NCI-H460 (cell line): ENCODE measurements at regions not wholly inside any gene's neighbourhood (a gene's known extent, or its start where the extent isn't known, plus 50 kb on each side); places are given as distances from the start of the nearest gene placed in this dataset.
"Not testable (repeated sequence)": the region's sequence is repeated elsewhere in the genome, so short reads cannot be mapped to it uniquely, and the experiment has no call there.

Source experiments
- DNase-seq: peaks from one replicate; pipeline ENCODE4 v3.0.0-alpha.2; 2016; ENCODE audit warnings: low read depth; ENCODE audit errors: extremely low read depth

DNA sequence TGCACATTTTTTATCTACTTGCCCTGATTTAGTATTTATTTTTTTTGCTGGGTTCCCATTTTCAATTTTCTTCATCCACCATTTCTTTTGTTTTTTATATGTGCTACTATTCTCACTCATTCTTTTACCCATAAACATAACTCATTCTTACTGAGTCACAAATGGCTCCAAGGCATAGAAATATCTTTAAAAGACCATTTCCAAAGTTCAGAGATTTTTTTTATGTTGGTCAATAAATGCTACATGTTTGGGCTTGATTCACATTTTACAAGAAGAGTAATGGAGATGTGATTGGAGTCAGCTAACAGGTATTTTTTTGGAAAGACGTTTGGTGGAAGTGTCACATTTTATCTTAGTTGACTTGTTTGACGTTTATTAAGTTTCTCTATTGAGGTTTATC lies 1303.2 kb upstream of the LRRTM3 start:
- DNase-seq, result no peak

DNA sequence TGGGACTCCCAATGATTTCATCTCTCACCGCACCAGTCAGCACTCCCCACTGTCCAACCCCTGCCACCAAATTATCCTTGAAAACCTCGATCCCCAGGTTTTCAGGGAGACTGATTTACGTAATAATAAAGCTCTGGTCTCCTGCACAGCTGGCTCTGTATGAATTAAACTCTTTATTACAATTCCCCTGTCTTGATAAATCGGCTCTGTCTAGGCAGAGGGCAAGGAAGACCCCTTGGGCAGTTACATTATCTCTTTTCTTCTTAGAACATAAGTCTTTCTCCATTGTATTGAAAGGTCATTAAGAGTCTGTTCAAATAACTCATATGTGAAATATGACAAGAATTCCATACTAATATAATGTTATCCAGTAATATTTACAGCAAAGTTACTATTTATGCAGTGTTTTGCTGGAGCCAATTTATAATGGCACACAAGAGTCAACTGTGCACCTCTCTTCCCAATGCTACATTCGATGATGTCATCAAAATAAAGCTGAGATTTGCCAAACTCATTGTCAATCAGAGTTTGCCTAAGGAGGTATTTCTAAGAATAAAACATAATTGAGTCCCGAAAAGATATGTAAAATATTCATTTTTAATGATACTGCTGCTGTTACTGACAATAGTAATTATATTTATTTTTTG lies 1297.2 kb upstream of the LRRTM3 start:
- no peak for DNase-seq

DNA sequence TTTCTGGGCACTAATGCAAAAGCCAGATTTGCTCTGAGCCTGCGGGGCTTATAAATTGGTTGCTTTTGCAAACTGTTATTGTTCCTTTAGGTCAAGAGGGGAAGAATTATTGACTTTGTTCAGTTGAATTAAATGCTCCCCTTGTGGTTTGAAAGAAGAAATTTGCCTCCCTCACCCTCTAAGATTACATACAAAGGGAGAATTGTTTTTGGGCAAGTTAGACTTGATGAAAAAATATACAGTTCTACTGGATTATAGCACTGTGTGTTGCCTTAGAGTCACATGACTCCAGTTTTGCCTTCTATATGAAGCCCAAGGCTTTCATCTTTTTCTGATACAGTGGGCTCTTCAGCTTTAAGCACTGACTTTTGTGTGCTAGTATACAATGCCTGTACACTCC lies 1265.8 kb upstream of the LRRTM3 start:
- no peak for DNase-seq

DNA sequence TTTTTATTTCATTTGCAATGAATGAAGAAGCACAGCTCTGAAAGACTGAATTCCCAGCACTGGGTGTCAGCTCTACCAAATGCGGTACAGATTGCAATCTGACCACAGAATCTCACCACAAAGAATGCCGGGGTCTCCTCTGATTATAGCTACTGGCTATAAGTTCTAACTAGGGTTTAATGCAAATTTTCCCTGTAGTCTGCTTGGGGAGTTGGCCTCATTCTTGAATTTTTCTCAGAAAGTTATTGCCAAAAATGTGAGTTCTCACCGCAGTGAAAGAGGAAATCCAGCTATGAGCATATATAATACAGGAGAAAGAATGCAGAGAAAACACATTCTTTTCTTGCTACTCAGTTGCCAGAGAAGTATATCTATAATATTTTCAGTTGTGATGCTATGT lies 1255.7 kb upstream of the LRRTM3 start:
- no peak for DNase-seq

DNA sequence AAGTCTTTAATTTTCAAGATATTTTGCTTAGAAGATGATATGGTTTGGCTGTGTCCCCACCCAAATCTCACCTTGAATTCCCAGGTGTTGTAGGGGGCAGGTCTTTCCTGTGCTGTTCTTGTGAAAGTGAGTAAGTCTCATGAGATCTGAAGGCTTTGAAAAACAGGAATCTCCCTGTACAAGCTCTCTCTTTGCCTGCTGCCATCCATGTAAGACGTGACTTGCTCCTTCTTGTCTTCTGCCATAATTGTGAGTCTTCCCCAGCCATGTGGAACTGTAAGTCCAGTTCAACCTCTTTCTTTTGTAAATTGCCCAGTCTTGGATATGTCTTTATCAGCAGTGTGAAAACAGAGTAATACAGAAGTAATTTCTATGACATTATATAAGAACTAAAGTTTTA lies 1255.2 kb upstream of the LRRTM3 start:
- not testable (repeated sequence) for DNase-seq

DNA sequence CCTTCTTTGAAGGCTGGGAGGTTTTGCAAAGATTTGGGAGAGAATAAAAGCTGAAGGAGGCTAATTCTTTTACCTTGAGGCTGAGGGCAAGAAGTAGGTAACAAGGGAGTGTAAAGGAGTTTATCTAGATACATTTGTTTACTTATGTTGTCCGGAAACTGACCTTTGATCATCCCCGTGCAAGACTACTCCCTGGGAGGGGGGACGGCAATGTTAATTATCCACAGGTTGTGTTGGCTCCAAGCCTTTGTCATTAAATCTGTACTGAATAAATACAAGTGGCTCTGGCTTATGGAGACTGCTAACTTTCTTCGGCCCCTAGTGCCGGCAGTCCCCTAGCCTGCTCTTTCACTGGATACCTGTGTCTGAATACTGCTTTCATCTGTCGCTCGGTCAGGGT lies 1250.6 kb upstream of the LRRTM3 start:
- no peak for DNase-seq

DNA sequence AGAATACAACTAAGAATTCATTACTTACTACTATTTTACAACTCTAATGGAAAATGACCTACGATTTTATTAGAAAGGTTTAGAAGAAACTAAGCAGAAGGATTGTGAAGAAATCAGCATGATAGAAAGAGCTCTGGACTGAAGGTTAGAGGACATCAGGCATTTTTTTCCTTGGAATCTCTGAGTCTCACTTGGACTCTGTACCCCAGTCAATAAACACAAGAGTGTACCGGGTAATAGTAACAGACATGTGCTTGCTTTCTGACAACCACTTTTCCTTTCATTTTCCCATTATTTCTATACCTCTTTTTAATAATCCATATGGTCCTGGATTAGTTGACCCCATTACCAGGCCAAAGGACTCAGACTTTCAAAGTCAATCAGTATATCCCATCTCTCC lies 1240.9 kb upstream of the LRRTM3 start:
- no peak for DNase-seq

DNA sequence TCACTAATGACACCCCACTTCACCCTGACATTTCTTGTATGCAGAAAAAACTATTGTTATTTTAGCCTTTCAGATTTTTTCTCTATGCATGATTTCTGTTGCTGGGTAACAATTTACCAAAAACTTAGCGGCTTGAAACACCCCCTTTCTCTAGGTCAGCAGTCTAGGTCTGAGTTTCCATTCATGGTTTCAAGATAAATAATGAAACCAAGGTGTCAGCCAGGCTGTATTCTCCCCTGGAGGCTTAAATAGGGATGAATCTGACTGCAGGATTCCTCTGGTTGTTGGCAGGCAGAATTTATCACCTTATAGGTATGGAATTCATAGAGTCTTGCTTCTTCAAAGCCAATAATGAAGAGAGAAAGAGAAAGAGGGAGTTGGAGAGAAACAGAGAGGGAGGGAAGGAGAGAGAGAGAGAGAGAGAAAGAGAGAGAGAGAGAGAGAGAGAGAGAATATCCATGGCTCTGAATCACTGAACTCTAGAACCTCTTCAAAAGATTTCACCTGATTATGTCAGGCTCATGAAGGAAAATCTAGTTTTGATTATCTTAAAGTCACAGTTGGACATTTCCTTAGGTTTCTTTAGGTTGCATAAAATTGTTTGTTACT lies 1224.6 kb upstream of the LRRTM3 start:
- no peak for DNase-seq

DNA sequence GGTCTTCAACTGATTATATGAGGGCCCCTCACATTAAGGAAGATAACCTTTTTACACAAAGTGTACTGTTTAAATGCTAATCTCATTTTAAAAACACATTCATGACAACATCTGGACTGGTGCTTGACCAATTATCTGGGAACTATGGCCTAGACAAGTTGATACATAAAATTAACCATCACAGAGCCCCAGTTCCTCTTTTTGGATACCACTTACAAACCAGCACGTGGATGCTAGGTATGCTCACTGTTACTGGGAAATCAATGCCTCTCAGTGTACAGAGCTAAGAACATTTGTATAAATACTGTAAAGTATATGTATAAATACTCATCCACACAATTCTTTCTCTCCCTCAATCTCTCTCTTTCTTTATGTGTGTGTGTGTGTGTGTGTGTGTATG lies 1217.8 kb upstream of the LRRTM3 start:
- DNase-seq, result no peak

DNA sequence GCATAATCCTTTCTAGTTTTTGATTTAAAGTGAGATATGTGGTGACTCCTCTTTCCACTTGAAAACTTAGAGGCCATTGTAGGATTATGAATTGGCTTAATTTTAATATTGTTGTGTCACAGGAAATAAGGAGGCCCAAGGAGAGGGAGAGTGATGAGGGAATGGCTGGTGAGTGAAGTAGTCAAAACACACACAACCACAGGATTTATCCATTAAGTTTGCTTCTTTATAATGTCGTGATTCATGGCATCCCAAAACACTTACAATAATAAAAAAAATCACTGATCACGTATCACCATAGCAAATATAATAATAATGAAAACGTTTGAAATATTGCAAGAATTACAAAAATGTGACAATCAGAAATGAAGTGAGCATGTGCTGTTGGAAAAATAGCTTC lies 1215.5 kb upstream of the LRRTM3 start:
- DNase-seq, result no peak

DNA sequence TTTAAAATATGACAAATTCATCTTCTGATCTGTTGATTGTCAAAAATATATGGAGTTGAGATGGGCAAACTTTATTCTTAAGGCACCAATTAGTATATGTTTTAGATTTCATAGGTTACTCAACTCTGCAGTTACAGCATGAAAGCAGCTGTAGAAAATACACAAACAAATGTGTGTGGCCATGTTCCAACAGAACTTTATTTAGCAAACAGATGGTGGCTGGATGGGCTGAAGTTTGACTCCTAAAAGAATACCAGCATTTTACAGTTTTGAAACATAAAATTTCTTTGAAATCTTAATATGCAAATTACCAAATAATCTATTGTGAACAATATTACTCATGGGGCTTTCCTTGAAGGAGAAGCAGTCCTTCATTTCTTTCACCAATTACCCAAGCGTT lies 1206.0 kb upstream of the LRRTM3 start:
- no peak for DNase-seq

DNA sequence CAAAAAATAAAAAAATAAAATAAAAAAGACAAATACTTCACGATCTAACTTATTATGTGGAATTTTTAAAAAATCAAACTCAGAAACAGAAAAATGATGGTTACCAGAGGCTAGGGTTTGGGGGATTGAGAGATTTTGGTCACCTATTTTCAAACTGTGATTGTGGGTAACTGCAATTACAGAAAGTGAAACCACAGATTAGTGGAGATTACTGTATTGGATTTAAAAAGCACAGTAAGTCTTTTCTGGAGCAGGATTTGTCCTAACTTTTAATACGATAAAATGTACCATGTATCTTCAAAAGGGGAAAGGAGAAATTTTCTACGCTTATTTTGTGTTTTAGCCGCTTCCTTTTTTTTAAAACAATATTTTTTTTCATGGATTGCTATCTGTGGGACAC lies 1204.9 kb upstream of the LRRTM3 start:
- DNase-seq, result no peak

DNA sequence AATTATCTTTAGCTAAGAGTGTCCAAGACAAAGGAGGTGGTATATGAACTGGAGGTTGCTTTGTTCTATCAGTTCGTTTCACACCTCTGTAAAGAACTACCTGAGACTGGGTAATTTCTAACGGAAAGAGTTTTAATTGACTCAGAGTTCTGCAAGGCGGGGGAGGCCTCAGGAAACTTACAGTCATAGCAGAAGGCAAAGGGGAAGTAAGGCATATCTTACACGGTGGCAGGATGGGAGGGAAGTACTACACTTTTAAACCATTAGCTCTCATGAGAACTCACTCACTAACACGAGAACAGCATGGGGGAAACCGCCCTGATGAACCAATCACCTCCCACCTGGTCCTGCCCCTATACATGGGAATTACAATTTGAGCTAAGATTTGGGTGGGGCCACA lies 1202.3 kb upstream of the LRRTM3 start:
- DNase-seq, result no peak

DNA sequence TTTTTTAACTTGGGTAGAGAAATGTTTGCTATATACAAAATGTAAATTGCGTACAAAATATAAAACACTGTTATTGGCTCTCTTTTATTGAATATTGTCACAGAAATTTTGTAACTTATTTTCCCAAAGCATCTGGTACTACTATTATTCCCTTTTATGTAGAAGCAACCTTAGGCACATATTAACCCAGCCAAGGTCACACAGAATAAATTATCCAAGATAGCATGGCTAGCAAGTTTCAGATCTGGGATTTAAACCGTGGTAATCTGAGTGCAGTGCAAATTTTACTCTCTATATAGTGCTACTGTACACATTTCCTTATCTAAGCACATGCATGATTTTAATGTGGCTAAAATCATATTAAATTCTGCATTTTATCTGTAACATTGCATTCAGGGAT lies 1190.5 kb upstream of the LRRTM3 start:
- DNase-seq, result no peak

DNA sequence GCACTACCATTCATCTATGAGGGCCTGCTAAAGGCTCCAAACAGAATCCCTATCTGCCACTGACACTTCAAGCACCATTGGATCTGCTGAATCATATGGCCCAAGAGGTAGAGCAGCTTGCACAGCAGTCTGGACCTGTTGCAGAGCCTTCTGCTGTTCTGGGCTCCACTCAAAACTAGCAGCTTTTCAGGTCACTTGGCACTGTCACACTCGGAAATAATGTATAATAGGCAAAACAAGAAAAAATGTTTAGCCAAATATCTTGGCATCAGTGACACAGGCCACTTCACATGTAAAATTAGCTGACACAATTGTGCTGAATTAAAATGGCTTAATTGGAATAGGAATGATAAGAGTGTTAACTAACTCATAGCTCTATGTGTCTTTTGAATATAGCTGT lies 1182.9 kb upstream of the LRRTM3 start:
- DNase-seq, result no peak

DNA sequence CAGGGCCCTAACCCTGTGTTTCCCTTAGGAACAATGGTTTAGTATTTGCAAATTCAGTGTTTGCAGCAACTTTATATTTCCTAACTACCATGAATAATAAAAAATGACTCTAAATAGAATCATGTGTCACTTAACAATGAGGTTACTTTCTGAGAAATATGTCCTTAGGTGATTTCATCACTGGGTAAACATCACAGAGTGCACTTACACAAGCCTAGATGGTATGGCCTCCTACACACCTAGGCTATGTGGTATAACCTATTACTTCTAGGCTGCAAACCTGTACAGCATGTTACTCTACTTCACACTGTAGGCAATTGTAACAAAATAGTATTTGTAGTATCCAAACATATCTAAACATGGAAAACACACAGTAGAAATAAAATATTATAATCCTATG lies 1174.6 kb upstream of the LRRTM3 start:
- no peak for DNase-seq

DNA sequence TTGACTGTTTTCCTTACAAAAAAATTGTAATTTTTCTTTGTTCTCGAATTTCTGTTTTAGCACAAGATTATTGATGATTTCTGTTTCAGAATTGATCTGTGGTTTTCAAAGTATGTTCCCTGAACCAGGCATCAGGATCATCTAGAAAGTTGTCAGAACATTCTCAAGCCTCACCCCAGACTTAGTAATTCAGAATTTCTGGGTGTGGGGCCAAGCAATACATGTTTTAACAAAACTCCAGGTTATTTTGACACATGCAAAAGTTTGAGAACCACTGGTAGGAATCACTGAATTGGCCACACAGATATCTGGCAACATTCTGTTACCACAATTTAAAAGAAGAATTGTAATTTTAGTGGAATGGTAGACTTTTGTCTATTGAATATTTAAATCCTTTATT lies 1173.9 kb upstream of the LRRTM3 start:
- no peak for DNase-seq

DNA sequence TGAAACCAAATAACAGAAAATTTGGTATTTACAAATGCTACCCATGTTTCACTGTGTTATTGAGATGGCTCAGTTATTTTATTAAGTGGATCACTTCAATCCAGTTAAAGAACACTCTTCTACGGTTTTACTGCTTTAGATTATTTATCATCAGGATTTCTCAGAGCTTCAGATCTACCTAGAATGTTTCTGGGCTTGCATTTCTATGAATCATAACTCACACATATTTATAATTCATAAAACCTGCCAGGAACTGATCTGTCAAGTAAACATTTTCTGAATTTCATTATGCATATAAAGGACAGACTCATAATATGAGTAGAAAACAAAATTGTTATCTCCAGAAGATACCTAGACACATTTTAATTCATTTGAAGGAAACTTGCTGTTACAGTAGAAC lies 1172.3 kb upstream of the LRRTM3 start:
- no peak for DNase-seq

DNA sequence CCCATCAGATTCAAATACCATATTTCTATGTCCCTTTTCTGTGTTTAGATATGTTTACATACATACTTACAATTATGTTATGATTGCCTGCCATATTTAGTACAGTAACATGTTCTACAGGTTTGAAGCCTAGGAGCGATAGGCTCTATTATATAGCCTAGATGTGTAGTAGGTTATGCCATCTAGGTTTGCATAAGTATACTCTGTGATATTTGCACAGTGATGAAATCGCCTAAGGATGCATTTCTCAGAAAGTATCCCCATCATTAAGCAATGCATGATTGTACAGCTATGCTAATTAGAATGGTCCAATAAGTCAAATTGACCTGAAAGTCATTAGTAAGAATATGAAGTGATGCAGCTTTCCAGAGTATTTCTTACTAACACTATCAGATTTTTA lies 1171.7 kb upstream of the LRRTM3 start:
- no peak for DNase-seq

DNA sequence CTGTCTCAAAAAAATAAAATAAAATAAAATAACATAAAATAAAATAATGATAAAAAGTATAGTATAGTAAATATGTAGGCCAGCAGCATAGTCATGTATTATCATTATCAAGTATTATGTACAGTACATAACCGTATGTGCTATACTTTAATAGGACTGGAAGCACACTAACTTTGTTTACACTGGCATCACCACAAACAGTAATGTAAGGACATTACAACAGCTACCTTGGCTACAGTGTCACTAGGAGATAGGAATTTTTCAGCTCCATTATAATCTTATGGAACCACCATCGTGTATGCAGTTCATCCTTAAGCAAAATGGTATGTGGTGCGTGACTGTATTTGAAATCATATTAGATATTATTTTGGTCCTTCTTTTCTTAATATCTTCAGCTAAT lies 1163.5 kb upstream of the LRRTM3 start:
- DNase-seq, result no peak

DNA sequence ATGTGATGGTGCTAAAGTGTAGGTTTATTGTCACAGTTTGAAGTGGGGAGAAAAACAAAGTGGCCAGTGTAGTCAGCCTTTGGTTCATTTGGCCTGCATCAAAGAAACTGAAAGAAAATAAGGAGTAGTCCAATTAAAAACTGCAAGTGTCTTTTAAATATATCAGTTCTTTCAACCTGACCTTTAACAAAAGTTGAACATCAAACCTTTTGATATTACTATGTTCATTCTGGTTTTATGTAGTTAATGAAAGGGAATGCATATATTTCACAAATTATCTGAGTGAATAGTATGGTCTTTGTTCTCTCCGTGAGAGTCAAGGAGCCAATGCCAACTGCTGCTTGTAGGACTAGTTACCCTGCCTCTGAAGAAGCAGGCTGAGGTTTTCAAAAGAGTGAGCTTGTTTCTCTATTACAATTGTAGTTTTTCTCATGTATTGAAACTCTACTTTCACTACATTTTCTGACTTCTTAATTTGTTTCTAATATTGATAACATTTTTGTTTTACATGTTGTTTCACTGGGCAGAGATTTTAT lies 1160.8 kb upstream of the LRRTM3 start:
- DNase-seq, result no peak

DNA sequence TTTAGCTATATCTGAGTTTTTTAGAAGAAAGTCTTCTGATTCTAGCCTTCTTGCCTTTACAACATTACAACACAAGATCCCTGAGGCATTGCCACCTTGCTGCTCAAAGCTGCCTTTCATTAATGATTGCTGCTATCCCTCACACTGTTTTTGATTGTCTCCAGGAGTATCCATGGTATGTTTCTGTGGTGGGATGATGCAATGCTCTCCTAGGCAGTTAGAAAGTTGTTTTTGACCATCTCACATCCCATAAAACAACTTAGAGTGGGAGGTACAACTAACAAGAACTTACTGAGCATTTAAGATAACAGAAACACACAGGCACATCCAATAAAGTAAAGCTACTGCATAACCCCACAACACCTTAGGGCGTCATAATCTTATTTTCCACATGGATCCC lies 1156.0 kb upstream of the LRRTM3 start:
- no peak for DNase-seq

DNA sequence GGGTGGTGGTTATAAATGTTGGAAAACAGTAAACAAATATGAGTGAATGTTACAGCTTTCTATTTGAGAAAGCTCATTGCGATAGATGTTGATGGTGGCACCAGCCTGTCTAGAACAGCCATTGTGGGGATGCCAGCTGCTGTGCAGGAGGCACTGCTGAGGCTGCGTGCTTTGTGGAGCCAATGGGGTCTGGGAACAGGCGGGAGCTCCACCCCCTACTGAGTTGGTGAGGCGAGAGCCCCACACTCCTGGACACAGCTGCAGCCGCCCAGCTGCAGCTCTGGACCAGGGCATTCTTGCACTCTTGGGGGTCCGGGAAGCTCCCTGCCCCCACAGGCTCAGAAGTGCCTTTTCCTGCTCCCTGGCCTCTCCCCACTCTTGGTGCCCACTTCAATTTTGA lies 1147.1 kb upstream of the LRRTM3 start:
- DNase-seq, result no peak
